CD14-positive monocyte (primary cell): ENCODE measurements at regions not wholly inside any gene's neighbourhood (a gene's known extent, or its start where the extent isn't known, plus 50 kb on each side); places are given as distances from the start of the nearest gene placed in this dataset.

Experiments
- DNase-seq, 3 donors: peaks; one replicate each; pipeline ENCODE4 v3.0.0-alpha.2; 2011 to 2022
- H2AFZ ChIP-seq: 2 replicates; pipeline ENCODE4 v1.6.0; 2012; ENCODE audit warnings: mild to moderate bottlenecking, low read depth, low read length, inconsistent platforms; ENCODE audit not compliant: insufficient read depth, poor library complexity, severe bottlenecking
- H3K27ac ChIP-seq, 2 donors: 1 replicate in 1 of 2; 2 replicates in 1 of 2; pipeline ENCODE4 v1.5.1; 2012 to 2013; ENCODE audit warnings: low read length in 2 of 2, control low read depth in 1 of 2, inconsistent platforms in 1 of 2, low read depth in 1 of 2, mild to moderate bottlenecking in 1 of 2
- H3K27me3 ChIP-seq, 2 donors: one replicate each; pipeline versions ENCODE4 v1.6.0 to v1.6.1; 2011 to 2013; ENCODE audit warnings: low read length in 2 of 2; ENCODE audit not compliant: control insufficient read depth in 2 of 2, insufficient read depth in 2 of 2
- H3K36me3 ChIP-seq, 2 donors: replicated peaks in 1 of 2; 1 replicate in 1 of 2; 2 replicates in 1 of 2; pipeline versions ENCODE4 v1.5.1 to v1.6.1; 2012 to 2013; ENCODE audit warnings: low read length in 2 of 2, control low read depth in 1 of 2, inconsistent platforms in 1 of 2, mild to moderate bottlenecking in 1 of 2; ENCODE audit not compliant: insufficient read depth in 2 of 2, control insufficient read depth in 1 of 2
- H3K4me1 ChIP-seq, 2 donors: 1 replicate in 1 of 2; 2 replicates in 1 of 2; pipeline versions ENCODE4 v1.5.1 to v1.6.1; 2012 to 2013; ENCODE audit warnings: low read length in 2 of 2, control low read depth in 1 of 2, inconsistent platforms in 1 of 2, mild to moderate bottlenecking in 1 of 2, moderate library complexity in 1 of 2; ENCODE audit not compliant: insufficient read depth in 2 of 2, control insufficient read depth in 1 of 2
- H3K4me2 ChIP-seq: replicated peaks from 2 replicates; pipeline ENCODE3; 2012; ENCODE audit warnings: low read length, moderate library complexity, mild to moderate bottlenecking; ENCODE audit not compliant: poor library complexity, severe bottlenecking; ENCODE audit errors: extremely low read depth
- H3K4me3 ChIP-seq, 3 experiments: fragments of 200-600 bp in 1 of 3; sonication (generic) in 1 of 3; replicated peaks in 1 of 3; 1 replicate in 2 of 3; 2 replicates in 1 of 3; pipeline ENCODE4 v1.5.1; 2011 to 2013; ENCODE audit warnings: low read length in 3 of 3, mild to moderate bottlenecking in 3 of 3, control low read depth in 2 of 3, low read depth in 2 of 3, inconsistent platforms in 1 of 3, moderate library complexity in 1 of 3
- H3K79me2 ChIP-seq: 2 replicates; pipeline ENCODE4 v1.6.0; 2012; ENCODE audit warnings: mild to moderate bottlenecking, control low read depth, inconsistent platforms, low read length, moderate library complexity; ENCODE audit not compliant: insufficient read depth
- H3K9ac ChIP-seq: 2 replicates; pipeline ENCODE4 v1.6.0; 2017; ENCODE audit warnings: low read length, mild to moderate bottlenecking; ENCODE audit not compliant: insufficient read depth, poor library complexity, severe bottlenecking
- H3K9me3 ChIP-seq, 2 donors: replicated peaks in 1 of 2; 1 replicate in 1 of 2; 2 replicates in 1 of 2; pipeline versions ENCODE4 v1.5.1 to v1.6.1; 2012 to 2013; ENCODE audit warnings: low read length in 2 of 2, control low read depth in 1 of 2; ENCODE audit not compliant: control insufficient read depth in 1 of 2, insufficient read depth in 1 of 2
- H4K20me1 ChIP-seq: 2 replicates; pipeline ENCODE4 v1.6.0; 2012; ENCODE audit warnings: mild to moderate bottlenecking, low read length, control low read depth, moderate library complexity; ENCODE audit not compliant: insufficient read depth
- H3K27ac Mint-ChIP-seq, 7 donors: one replicate each; pipeline ENCODE4 v1.8.0; 2020; ENCODE audit warnings: mild to moderate bottlenecking in 7 of 7, mixed read lengths in 7 of 7, moderate library complexity in 6 of 7, inconsistent platforms in 2 of 7
- H3K27me3 Mint-ChIP-seq, 3 donors: one replicate each; pipeline ENCODE4 v1.8.0; 2021 to 2022; ENCODE audit warnings: low read depth in 3 of 3, mild to moderate bottlenecking in 3 of 3, mixed read lengths in 3 of 3, moderate library complexity in 3 of 3, inconsistent platforms in 1 of 3
- H3K36me3 Mint-ChIP-seq, 2 donors: one replicate each; pipeline ENCODE4 v1.8.0; 2020; ENCODE audit warnings: mixed read lengths in 2 of 2, inconsistent platforms in 1 of 2, mild to moderate bottlenecking in 1 of 2
- H3K4me1 Mint-ChIP-seq: one replicate; pipeline ENCODE4 v1.8.0; 2020; ENCODE audit warnings: mild to moderate bottlenecking, mixed read lengths
- H3K4me3 Mint-ChIP-seq, 2 donors: one replicate each; pipeline ENCODE4 v1.8.0; 2020; ENCODE audit warnings: mild to moderate bottlenecking in 2 of 2, mixed read lengths in 2 of 2, moderate library complexity in 1 of 2
- H3K9me3 Mint-ChIP-seq, 7 donors: one replicate each; pipeline ENCODE4 v1.8.0; 2020 to 2022; ENCODE audit warnings: mixed read lengths in 7 of 7, mild to moderate bottlenecking in 6 of 7, moderate library complexity in 6 of 7, inconsistent platforms in 2 of 7
- CTCF ChIP-seq: fragments of 200-600 bp; IDR thresholded peaks from one replicate; pipeline ENCODE4 v1.8.0; 2022; ENCODE audit warnings: antibody characterized with exemption, mild to moderate bottlenecking
- WGBS: methylation state at CpG from one replicate; pipeline ENCODE4 v1.1.5; 2013; ENCODE audit warnings: missing lambda C conversion rate; ENCODE audit not compliant: insufficient coverage; 5-methylcytosine and 5-hydroxymethylcytosine counted together
- intact Hi-C, 2 donors: fragments of 100-400 bp; cut with micrococcal nuclease; formaldehyde crosslinking; loops; one replicate each; pipeline versions ENCODE4 v1.15.0 to v1.15.1; 2023

GRCh38 chr15:69725275-69725674 lies 272.7 kb downstream of the RPLP1 start:
- TF ChIP-seq CTCF, result no peak
- peak overlapping the region; percentile 66 for H3K9ac ChIP-seq
- no peaks in the 10 kb centered on the region for H3K27me3 ChIP-seq
- H3K79me2 ChIP-seq, result no peaks in the 10 kb centered on the region
- no peaks in the 10 kb centered on the region for H4K20me1 ChIP-seq
- H3K4me3 ChIP-seq, result peak overlapping the region in 1 of 3 experiments; percentile 18
- intact Hi-C loops, result loop anchor here in 1 of 2 donors (5.0 to 10.0 kb wide), 2 partner anchors 82 to 740 kb away; no protein-coding TSS in a partner anchor
- H3K4me2 ChIP-seq, result no peak overlapping the region
- H3K27ac Mint-ChIP-seq, result peak overlapping the region; percentile 94 to 100 (median 99)
- peak in 1 of 3 donors; percentile 51 for DNase-seq
- H3K4me3 Mint-ChIP-seq, result no peak overlapping the region
- 91% methylated on average over 4 of the region's 4 CpGs for WGBS
- H3K36me3 Mint-ChIP-seq, result peaks cover 3 to 4% of the 10 kb centered on the region in 2 donors
- no peaks in the 10 kb centered on the region for H3K9me3 ChIP-seq
- H3K4me1 Mint-ChIP-seq, result peaks cover 86% of the 10 kb centered on the region
- no peak overlapping the region for H2AFZ ChIP-seq
- peaks cover 80 to 87% of the 10 kb centered on the region in 2 donors for H3K4me1 ChIP-seq
- no peaks in the 10 kb centered on the region for H3K36me3 ChIP-seq
- H3K27ac ChIP-seq, result peak overlapping the region; percentile 95
- H3K9me3 Mint-ChIP-seq, result peaks cover 0 to 11% (median 2%) of the 10 kb centered on the region in 7 donors
- peaks cover 0 to 4% (median 2%) of the 10 kb centered on the region in 3 donors for H3K27me3 Mint-ChIP-seq

- Mint-ChIP-seq H3K9me3 (peaks cover 0 to 11% (median 2%) of the 10 kb centered on the region in 7 donors), H3K27ac (peak overlapping the region; percentile 94 to 100 (median 99)), H3K36me3 (peaks cover 0 to 3% of the 10 kb centered on the region in 2 donors), H3K4me1 (peaks cover 86% of the 10 kb centered on the region), H3K4me3 (no peak overlapping the region), H3K27me3 (peaks cover 0 to 4% (median 2%) of the 10 kb centered on the region in 3 donors)
- H3K9me3 ChIP-seq, result no peaks in the 10 kb centered on the region
- 0% methylated on average over 1 of the region's 2 CpGs for WGBS
- TF ChIP-seq CTCF, result peak; percentile 24
- no peaks in the 10 kb centered on the region for H3K27me3 ChIP-seq
- no peak overlapping the region for H2AFZ ChIP-seq
- peak; percentile 92 to 96 (median 92) for DNase-seq
- H3K9ac ChIP-seq, result peak overlapping the region; percentile 66
- H4K20me1 ChIP-seq, result no peaks in the 10 kb centered on the region
- H3K36me3 ChIP-seq, result no peaks in the 10 kb centered on the region
- H3K4me3 ChIP-seq, result peak overlapping the region in 1 of 3 experiments; percentile 19
- H3K4me1 ChIP-seq, result peaks cover 78 to 83% of the 10 kb centered on the region in 2 donors
- intact Hi-C loops, result loop anchor here in 1 of 2 donors (2.0 to 10.0 kb wide), 3 partner anchors 33 to 739 kb away; no protein-coding TSS in a partner anchor
- H3K79me2 ChIP-seq, result no peaks in the 10 kb centered on the region
- peak overlapping the region; percentile 95 for H3K27ac ChIP-seq
- peak overlapping the region; percentile 7 for H3K4me2 ChIP-seq
These were observed 273.3 kb downstream of the RPLP1 start for GRCh38 chr15:69725957-69726356.
